MV-4-11 (cell line): ENCODE measurements at regions not wholly inside any gene's neighbourhood (a gene's known extent, or its start where the extent isn't known, plus 50 kb on each side); places are given as distances from the start of the nearest gene placed in this dataset.
"Not testable (repeated sequence)": the region's sequence is repeated elsewhere in the genome, so short reads cannot be mapped to it uniquely, and the experiment has no call there.

ENCODE experiments used
- DNase-seq: peaks from one replicate; lab custom pipeline; 2025; lab: John Stamatoyannopoulos, UW

DNA sequence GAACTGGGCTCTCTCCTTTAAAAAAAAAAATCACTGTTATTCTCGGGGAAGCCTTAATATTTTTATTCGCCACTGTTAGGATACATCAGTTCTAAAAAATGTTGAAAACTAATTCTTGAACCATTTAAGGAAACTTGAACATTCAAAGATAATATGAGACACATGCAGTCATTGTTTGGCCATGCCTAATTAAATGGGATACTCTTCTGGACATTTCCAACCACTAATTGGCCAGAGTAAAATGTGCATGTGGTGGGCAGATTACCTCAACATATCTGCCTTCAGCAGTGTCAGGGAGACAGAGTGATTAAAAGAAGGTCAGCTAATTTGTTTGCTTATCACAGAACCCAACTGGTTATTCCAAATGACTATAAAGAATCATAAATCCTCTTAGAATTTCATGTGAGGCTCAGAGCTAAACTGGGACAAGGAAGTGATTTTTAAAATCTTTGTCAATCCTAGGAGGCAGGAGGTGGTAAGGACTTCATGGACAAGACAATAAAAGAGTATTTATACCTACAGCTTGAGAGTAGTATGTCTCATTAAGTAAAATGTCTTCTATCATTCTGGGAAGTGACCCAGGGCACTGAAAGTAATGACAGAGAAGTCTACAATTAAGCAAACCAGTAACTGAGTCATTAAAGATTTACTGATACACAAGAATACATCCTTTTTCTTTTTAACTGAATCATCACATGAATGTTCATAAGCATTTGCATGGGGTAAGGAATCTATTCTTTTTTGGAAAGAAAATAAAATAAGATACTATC lies 242.9 kb upstream of the TRPM3 start:
- no peak for DNase-seq

DNA sequence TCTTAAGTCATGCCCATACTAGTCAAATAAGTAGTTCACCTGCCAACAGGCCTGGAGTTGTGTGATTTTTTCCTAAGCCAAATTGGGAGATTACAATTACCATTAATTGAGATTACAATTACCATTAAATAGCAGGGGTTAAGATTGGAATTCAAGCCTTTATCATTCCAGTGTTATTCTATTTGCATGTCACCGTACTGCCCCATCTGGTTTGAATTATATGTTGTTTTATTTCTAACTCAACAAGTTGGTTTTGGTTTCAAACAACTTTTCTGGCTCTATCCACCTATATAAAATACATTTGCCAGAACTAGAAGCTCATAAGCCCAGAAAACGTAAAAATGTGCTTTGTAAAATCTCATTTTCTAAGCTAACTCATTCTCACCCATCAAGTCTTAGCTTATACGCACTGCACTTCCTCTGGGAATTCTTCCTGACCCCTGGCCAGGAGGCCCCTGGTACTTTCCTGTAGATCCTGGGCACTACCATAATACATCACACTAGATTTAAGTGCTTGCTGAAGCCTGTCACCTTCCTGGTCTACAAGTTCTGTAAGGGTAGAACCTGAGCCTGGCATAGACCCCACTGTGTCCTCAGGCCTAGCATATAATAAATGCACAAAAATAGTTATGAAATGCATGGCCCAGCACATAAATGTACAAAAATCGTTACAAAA lies 242.0 kb upstream of the TRPM3 start:
- no peak for DNase-seq

- DNase-seq = no peak
Measured at GRCh38 chr9:71361357-71361756, 239.9 kb upstream of the TRPM3 start.

- DNase-seq = no peak
Measured at GRCh38 chr9:71357346-71357745, 235.9 kb upstream of the TRPM3 start.

DNA sequence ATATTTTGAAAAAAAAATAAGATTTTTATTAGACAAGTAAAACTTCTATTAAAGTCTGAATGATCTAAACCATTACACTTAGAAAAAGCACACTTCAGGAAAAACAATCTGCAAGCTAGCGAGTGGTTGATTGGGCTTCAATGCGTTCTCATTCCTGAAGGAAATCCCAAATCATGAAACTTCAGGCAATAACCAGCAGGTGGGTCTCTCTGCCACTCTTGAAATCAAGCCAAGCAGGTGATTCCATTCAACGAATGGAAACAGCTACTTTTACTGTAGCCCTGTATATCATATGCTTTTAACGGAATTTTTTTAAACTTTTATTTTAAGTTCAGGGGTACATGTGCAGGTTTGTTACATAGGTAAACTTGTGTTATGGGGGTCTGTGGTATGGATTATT lies 234.5 kb upstream of the TRPM3 start:
- DNase-seq = no peak

- no peak for DNase-seq
Measured at GRCh38 chr9:71353720-71354119, 232.3 kb upstream of the TRPM3 start.

DNA sequence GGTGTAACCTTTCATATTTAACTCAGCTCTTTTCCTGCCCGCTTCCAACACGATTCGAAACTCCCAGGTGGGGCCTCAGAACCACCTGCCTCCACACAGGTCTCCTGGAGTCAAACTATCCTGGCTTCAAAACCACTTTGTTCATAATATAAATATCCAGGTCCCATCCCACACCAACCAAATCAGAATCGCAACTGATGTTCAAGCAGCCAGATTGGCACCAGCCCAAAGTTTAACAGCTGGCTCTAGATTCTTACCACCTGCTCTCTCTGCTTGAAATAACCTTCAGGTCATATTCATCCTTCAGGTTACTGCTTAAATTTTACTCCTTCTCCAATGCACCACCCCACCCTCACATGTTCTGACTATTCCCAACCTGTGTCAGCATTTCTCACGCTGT lies 231.4 kb upstream of the TRPM3 start:
- no peak for DNase-seq

DNA sequence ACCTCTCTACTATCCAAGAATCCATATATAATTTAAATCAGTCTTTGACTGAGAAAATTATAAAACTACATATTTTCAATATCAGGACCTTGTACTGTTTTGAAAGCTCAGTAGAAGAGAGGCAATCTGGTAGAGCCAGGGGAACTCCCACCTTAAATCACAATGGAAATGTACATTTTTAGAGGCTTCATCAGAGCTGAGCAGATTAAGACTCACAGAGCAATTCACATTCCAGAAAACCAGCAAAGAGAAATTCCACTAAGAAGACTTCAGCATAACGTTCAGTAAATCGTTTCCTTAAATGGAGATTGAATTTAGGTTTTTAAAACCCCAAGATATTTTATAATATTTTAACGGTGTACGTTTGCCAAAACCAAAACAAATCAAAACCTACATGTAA lies 227.8 kb upstream of the TRPM3 start:
- no peak for DNase-seq

DNA sequence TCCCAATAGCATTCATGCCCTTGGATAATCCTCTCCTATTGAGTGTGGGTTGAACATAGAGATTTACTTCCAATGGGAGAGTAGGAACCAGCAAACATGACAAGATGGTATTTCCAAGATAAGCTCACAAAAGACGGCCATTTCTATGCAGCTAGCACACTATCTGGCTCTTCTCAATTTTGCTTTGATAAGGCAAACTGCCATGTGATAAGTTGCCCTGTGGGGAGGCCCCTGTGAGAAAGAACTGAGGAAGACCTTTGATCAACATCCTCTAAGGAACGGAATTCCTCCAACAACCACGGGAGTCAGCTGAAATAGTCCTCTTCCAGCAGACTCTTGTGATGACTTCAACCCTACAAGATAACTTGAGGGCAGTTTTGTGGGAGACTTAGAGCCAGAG lies 211.9 kb upstream of the TRPM3 start:
- DNase-seq = no peak

DNA sequence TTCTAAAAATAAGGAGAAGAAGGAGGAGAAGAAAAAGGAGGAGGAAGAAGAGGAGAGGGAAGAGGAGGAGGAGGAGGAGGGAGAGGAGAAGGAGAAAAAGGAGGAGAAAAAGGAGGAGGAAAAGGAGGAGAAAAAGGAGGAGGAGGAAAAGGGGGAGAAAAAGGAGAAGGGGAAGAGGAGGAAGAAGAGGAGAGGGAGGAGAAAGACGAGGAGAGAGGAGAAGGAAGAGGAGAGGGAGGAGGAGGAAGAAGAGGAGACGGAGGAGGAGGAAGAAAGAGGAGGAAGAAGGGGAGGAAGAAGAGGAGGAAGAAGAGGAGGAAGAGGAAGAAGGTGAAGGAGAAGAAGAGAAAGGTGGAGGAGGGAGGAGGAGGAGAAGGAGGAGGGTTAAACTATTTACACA lies 210.2 kb upstream of the TRPM3 start:
- no peak for DNase-seq

DNA sequence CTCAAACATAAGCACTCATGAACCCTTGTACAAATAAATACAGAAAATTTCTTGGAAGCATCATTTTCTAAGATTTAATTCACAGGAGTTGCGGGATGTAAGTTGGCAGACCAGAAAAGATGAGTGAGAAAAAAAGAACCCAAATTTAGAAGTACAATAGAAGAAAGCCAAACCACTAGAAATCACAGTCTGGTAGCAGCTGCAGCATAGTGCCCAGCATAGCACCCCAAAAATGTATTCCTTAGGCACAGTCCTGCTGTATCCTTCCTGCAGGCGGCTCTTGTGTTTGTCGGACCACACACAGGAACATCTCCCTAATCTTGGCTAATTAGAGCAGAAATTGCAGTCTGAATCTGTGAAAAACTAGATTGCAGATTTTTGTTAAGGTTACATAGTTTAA lies 208.5 kb upstream of the TRPM3 start:
- DNase-seq = no peak

GRCh38 chr9:71326360-71326759 lies 204.9 kb upstream of the TRPM3 start:
- DNase-seq = no peak

DNA sequence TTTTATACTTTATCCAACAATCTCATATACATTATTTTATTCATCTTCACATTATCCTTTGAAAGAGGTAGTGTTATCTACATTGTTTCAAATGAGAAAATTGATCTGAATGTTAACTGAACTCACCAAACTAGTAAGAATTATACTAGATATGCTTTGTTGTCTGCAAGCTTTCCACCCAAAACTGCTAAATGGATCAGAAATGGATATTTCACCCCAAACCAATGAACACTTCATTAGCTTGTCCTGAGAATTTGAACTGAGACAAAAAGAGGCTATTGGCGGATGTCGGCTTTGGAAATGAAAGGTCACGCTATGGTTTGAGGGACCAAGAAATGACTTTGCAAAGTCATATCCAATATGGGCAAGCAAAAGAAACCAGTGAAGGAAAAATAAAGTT lies 201.9 kb upstream of the TRPM3 start:
- no peak for DNase-seq

- no peak for DNase-seq
Measured at GRCh38 chr9:71322311-71322710, 200.9 kb upstream of the TRPM3 start.

GRCh38 chr9:71308454-71308853 lies 187.0 kb upstream of the TRPM3 start:
- DNase-seq = no peak

DNA sequence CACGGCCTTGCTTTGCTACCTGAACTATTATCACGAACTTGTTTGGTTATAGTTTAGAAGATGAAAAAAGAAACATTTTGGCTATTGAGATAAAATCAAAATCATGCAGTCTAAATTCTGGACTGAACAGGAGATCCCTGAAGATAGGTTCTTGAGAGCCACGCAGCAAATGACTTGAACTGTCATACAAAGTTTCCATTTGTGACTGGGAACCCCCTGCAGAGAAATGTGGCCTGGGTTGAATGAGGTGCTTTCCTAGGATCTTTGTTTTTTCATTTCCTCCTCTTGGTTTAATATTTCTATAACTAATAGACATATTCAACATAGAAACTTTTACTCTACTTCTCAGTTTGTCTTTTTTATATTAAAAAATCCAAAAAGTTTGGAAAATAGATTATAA lies 184.7 kb upstream of the TRPM3 start:
- no peak for DNase-seq

DNA sequence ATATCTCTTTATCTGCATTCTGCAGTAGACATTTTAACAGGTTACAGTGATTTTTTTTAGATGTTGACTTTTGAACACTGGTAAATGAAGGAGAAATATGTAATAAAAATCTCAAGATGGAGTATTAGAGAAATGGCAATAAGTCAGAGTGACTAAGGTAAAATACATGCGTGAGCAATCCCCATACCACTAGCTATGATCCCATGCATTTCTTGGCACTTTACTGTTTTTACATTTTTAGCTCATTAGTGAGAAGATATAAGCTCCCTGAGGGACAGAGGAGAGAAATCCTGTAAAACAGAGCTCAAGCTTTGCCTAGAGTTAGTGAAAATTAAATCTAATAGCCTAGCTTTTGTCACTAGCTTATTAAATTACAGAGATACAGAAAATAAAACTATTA lies 181.9 kb upstream of the TRPM3 start:
- no peak for DNase-seq

DNA sequence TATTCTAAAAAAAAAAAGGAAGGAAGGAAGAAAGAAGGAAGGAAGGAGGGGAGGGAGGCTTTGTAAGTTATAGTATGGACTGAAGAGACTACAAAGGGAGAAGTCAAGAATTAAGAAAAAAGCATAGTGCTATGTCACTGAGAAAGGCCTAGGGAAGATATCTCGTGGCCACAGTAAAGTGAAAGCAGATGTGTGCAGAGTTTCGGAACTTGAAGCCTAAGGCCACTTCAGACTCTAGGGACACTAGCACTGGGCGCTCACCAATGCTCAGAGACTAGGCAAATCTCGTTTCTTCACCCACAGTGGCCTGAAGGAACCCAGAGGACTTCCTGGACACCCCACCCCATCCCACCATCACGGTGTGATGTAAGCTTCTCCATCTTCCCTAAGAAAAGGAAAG lies 181.4 kb upstream of the TRPM3 start:
- DNase-seq = no peak

GRCh38 chr9:71295928-71296327 lies 174.5 kb upstream of the TRPM3 start:
- no peak for DNase-seq

- no peak for DNase-seq
Measured at GRCh38 chr9:71286146-71286545, 164.7 kb upstream of the TRPM3 start.

GRCh38 chr9:71285191-71285656 lies 163.8 kb upstream of the TRPM3 start:
- DNase-seq = peak; percentile 18

DNA sequence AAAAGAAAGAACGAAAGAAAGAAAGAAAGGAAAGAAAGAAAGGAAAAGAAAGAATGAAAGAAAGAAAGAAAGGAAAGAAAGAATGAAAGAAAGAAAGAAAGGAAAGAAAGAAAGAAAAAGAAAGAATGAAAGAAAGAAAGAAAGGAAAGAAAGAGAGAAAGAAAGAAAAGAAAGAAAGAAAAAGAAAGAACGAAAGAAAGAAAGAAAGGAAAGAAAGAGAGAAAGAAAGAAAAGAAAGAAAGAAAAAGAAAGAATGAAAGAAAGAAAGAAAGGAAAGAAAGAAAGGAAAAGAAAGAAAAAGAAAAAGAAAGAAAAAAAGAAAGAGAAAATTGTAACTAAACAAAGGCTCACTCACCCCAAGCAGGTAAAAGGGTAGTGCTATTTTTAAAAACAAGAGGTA lies 160.7 kb upstream of the TRPM3 start:
- not testable (repeated sequence) for DNase-seq

- no peak for DNase-seq
Measured at GRCh38 chr9:71279151-71279739, 157.8 kb upstream of the TRPM3 start.
